ENCODE measurements at regions not wholly inside any gene's neighbourhood (a gene's known extent, or its start where the extent isn't known, plus 50 kb on each side); places are given as distances from the start of the nearest gene placed in this dataset.
A peak's percentile ranks its signal among the peaks of the same experiment; 100 is the strongest.
"Not testable (repeated sequence)": the region's sequence is repeated elsewhere in the genome, so short reads cannot be mapped to it uniquely, and the experiment has no call there.

DNA sequence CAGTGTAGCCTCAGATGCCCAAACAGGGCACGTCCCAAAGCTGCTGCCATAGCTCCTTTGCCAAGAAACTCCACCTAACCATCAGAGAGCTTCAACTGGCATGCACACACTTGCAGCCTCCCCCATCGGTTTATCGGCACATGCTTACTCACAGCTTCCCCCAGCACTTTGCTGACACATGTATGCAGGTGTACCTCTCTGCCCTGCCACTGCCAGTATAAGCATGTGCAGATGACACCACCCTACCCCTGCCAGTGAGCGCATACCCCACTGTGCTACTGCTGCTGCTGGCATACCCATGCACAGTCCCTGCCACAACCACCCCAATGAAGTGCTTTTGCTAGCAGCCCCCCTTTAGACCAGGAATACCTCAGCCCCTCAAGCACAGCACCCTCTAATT, 1231.0 kb downstream of the DSC3 start:
- DNase-seq: no peak

DNA sequence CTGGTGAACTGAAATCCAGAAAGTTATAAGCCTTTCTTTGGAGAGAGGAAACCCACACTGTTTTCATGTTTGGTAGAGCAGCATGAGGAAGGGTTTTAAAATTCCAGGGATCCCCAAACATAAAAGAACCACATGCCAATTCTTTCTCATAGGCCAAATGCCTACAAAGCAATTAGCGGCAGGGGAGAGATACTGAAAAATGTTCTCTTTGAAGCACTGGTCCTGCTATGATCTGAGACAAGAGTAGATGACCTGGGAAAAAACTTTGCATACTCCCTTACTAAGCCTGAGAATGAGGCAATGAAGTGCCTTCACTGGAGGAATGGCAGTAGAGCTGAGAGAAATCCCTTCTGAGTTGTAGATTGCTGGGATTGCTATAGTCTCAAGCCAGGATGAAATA, 1261.7 kb downstream of the DSC3 start:
- DNase-seq: no peak

DNA sequence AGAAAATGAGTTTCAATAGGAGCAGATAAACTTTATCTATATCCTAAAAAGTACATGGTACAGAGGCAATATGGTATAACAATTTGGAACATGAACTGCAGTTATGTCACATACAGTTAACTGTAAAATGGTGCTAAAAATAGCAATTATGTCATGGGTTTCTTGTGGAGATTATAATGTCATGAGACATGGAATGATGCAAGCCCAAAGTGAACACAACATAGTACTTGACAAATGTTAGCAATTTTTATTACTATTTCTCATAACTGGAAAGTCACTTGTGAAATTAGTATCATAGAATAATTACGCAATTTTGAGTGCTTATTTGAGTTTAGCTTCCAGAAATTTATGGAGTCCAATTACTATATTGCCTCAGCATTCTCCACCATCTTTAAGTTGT, 1263.4 kb downstream of the DSC3 start:
- DNase-seq: no peak

DNA sequence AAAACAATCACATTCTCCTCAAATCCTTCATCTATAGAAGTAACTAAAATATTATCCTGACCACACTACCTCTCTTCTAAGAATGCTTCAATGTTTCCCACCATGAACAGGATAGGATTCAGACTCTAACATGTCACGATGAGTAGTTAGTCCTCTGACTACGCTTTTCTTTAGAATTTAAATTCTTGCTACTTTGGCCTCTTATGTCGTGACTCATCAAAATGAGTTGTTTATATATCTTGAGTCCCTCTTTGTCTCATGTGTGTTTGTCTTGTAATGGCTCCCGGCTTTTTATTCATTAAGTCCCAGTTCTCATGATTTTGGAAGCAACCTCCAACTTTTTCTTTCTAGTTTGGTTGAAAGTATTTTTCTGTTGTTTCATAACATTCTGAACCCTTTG, 1289.2 kb downstream of the DSC3 start:
- no peak for DNase-seq

DNA sequence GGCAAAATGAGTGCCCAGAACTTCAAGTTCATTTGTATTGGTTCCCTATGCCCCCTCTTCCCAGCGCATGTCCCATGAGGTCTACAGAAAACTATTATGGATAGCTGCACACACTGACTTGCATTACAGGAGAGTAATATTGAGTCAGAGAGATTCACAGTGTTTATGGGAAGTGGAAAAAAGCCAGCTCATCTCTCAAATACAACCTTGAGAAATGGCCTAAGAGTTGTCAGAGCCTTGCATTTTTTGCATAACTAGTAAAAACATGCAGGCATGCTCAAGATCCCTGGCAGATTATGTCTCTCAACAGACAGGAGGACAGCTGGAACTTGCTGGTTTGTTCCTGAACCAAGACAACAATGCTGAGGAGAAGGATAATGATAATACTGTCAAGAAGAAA, 1292.8 kb downstream of the DSC3 start:
- no peak for DNase-seq

DNA sequence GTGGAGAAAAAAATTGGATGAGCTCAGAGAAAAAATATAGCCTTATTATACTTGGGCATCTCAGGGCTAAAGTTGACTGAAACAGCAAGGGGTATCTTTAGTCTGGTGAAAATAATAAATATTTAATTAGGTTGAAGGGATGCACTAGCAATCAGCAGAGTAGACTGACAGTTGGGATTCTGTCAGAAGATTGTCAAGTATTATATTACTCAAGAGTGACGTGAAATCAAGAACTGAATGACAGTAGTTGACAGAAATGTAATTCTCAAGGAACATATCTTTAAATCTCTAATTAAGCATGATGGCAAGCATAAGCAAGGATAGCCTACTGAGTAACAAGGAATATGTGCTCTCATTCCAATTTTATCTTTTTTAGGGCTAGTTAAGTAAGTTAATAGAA, 1301.1 kb downstream of the DSC3 start:
- DNase-seq: no peak

DNA sequence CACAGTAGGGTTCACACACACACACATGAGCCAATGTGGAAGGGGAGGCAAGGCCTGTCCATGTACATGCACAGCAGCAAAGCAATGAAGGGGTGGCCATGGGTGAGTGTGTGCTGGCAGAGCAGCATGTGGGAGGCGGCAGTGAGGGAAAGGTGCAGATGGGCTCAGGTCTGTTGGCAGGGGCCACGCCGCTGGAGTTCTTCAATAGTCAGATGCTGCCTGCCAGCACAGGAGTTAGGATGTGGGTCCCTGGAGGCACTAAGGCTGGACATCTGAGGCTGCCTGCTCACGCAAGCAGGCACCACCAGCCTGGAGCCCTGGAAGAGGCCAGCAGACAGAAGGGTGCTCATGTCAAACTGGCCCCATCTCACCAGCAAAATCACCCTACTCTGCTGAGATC, 1304.9 kb downstream of the DSC3 start:
- DNase-seq: no peak

DNA sequence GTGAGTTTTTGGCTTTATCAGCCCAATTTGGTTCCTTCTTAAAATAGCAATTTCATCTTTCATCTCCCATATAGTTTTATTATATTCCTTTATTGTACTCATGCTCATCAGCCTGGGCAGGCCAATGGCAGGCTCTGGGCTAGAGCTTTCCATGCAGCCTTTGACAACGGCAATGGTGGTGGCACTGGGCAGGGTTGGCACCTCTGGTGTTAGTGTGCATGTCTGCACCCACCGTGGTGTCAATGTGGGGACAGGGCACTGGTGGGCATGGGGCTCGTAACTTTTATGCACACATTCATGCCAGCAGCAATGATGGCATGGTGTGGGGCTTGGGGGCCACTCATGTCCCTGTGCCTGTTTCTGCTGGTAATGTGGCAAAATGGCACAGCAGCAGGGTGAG, 1305.4 kb downstream of the DSC3 start:
- no peak for DNase-seq

DNA sequence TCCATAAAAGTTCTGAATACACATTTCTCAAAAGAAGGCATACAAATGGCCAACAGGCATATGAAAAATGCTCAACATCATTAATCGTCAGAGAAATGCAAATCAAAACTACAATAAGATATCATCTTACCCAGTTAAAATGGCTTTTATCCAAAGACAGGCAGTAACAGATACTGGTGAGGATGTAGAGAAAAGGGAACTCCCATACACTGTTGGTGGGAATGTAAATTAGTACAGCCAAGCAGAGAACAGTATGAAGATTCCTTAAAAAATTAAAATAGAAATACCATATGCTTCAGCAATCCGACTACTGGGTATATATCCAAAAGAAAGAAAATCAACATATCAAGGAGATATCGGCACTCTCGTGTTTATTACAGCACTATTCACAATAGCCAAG, 1312.5 kb downstream of the DSC3 start:
- no peak for DNase-seq

DNA sequence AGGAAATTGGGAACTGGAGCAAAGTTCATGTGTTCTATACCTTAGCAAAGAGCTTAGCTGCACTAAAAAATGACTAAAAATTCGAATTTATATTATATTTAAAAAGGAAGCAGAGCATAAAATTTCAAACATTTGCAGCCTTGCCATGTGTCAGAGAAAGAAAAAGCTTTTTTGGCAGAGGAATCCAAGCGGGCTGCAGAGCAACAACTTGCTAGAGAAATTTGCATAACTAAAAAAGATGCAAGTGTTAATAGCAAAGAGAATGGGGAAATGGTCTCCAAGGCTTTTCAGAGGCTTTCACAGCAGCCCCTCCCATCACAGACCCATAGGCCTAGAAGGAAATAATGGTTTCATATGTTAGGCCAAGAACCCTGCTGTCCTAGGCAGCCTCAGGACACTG, 1315.9 kb downstream of the DSC3 start:
- no peak for DNase-seq

DNA sequence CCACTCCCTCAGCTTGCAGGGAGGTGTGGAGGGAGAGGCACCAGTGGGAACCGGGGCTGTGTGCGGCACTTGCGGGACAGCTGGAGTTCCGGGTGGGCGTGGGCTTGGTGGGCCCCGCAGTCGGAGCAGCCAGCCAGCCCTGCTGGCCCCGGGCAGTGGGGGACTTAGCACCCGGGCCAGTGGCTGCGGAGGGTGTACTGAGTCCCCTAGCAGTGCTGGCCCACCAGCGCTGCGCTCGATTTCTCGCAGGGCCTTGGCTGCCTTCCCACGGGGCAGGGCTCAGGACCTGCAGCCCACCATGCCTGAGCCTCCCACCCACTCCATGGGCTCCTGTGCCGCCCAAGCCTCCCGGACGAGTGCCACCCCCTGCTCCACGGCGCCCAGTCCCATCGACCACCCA, 1319.1 kb downstream of the DSC3 start:
- not testable (repeated sequence) for DNase-seq

DNA sequence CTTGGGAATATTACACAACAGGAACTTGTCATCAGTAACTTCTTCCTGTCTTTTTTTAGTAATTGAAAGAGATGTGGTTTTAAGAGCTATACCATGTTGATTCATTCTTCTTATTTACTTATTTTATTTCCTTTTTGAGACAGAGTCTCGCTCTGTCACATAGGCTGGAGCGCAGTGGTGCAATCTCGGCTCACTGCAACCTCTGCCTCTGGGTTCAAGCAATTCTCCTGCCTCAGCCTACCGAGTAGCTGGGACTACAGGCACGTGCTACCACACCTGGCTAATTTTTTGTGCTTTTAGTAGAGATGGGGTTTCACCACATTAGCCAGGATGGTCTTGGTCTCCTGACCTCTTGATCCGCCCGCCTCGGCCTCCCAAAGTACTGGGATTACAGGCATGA, 1326.6 kb downstream of the DSC3 start:
- not testable (repeated sequence) for DNase-seq

DNA sequence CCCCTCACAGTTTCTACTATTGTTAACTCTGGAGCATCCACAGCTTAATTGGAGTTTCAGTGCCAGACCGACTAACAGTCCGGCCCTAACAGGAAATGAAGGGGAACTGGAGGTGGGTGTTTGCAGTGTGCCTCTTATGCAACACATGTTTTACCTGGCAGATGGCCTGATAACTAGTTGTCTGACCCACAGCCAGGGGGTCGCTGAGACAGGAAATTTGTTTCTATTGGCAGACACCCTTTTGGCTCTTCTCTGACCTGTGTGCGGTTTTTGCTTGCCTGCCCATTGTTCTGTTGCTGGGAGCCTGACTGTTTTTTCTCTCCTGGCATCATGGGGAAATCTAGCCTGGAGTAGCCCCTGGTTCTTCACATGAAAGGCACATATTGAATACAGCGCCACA, 1329.8 kb downstream of the DSC3 start:
- DNase-seq: no peak

DNA sequence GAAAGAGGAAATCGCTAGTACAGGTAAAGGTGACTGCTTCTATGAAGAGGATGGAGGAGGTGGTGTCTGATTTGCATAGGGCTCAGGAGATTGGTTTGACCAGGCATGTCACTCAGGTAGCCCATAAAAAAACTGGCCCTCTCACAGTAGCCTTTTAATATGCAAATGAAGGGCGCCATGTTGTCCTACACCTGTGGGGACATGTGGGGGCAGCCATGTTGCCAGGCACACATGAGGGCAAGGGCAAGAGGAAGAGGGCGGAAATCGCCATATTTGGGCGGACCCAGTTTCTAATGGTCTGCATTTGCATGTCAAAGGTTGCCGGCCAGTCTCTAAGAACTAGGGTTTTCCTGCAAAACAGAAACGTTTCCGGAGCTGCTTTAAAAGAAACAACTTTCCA, 1330.6 kb downstream of the DSC3 start:
- DNase-seq: peak; percentile 51

DNA sequence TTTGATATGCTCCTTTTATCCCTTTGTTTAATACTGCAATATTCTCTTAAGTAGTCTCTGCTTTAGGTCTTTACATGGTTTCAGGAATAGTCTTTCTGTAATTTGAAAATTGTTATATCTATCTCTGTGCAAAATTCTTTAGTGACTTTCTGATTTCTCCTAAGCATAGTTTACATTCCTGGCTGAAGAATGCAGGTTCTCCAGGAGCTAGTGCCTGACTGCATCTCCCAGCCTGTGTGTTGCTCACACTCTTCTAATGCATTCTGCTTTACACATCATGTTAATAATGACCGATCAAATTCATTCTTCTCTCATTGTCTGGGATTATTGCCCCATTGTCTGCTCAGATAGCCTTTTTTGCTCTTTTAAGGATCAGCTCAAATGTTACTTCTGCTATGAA, 1349.2 kb downstream of the DSC3 start:
- no peak for DNase-seq

DNA sequence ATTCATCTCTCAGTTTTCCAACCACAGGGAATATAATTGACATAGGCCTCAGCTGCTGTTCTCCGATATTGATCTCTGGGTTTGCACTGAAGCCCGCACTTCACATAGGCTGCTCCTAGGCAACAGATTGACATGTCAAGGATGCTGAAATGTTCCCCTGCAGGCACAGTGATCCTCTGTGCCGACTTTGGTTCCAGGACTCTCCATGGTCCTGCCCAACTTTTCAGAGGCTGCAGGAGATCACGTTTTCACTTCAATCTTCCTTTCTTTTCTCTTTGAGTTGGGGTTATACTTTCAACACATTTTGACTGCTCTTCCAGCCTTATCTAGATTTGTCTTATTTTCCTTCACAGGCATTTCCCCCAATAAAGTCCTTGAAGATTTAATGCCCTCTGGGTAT, 1361.0 kb downstream of the DSC3 start:
- no peak for DNase-seq

DNA sequence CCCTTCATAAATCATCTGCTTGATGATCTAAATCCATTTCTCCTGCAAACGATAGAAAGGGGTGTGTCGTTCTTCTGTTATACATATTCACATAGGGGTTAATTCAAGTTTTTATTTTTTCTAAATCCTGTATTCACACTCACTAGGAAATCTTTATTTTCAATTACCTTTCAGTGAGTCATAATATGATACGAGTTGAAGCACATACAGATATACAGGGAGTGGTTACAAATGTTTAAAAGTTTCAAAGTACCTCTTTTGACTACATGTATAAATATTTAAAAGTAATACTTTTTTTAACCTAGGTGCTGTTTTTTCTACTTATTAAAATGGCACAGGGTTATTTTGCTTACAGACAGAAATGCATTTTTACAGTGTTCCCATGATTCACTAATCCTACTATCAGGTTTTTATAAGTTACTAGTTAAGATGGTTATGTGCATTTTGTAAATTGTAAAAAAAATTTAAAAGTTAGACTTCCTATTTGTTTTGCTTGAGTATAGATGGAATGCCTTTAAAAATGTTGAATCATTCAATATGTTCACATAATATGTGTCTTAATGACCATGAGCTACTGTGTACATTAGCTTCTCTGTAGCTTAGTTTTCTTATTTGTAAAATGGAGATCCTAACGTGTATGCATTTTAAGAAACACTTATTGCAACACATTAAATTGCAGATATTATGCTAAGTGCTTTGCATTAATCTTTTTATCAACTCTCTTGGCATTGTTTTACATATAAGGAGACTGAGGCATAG, 1378.1 kb downstream of the DSC3 start:
- DNase-seq: no peak

DNA sequence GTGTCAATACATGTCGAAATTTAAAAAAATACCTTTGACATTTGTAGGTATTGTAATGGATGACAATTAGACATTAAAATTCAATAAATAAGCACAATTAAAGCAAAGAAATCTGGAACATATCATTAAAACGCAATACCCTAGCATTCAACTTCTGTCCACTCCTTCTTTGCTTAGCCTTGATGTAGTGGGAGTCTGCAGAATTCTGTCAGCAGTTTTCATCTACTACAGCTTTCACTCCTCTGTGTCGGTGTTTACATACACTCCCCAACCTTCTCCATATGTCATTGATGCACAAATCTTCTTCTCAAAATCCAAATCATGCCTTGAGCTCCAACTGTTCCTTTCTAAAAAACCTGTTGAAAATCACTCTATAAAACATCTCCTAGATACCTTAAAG, 1380.6 kb downstream of the DSC3 start:
- no peak for DNase-seq

DNA sequence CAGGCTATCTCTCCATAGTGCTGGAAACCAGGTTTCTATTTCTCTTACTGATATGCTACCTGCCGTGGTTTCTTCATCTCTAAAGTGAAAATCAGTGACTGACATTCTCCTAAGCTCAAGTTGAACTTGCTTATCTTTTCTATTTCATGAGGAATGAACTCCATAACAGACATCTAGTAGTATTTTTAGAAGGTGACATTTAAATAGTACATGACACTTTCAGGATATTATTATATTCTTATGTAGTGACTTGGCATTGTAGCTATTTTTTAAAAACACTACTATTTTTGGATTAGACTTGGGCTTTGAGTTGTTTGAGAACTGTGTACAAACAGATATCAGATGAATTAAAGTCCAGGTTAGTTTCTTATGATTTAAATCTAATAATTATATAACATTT, 1381.8 kb downstream of the DSC3 start:
- no peak for DNase-seq

DNA sequence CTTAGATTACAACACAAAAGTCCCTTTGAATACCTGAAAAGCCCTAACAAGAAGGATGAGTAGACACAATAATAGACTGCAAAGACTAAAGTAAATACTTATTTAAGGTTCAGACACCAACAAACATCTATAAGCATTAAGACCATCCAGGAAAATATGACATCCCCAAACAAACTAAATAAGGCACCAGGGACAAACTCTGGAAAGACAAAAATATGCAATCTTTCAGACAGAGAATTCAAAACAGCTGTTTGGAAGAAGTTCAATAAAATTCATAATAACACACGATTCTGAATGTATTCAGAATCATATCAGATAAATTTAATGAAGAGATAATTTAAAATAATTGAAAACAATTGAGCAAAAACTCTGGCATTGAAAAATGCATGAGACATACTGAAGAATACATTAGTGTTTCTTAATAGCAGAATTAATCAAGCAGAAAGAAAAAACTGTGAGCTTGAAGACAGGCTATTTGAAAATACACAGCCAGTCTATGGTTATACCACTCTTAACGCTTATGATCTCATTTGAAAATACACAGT, 1388.8 kb downstream of the DSC3 start:
- no peak for DNase-seq

DNA sequence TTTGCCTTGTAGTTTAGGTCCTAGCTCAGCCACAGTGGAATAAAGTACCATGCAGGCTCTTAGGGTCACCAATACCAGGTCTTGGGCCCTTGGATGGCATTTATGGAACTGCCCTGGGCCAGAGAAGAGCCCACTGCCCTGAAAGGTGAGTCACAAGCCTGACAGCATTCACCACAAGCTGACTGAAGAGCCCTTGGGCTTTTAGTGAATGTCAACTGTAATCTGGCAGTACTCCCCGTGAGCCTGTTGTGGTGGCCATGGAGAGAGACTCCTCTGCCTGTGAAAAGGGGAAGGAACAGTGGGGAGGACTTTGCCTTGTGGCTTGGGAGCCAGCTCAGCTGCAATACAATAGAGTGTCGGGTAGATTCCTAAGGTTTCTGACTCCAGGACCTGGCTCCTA, 1389.7 kb downstream of the DSC3 start:
- no peak for DNase-seq

DNA sequence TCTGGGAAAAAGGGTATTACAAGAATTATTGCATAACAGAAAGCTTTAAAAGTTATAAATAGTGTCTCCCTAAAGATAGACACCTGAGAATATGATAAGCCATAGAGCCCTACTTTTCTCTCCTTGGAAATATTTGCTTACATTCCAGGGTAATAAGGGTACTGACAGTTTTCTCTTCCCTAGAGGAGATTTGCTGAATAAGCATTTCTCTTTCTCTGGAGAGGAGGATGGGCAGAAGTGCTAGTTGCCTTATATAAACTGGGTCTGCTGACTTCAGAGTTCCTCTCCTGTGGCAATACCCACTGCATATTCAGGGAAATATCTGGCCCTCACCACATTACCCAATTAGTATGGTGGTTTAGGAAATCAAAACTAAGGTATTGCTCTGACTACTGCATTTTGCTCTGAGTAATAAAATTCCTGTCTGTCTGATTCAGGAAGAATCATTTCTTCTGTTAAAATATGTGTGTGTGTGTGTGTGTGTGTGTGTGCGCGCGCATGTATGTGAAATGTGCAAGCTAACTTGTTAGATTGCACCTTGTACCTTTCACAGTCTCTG, 1391.3 kb downstream of the DSC3 start:
- no peak for DNase-seq

DNA sequence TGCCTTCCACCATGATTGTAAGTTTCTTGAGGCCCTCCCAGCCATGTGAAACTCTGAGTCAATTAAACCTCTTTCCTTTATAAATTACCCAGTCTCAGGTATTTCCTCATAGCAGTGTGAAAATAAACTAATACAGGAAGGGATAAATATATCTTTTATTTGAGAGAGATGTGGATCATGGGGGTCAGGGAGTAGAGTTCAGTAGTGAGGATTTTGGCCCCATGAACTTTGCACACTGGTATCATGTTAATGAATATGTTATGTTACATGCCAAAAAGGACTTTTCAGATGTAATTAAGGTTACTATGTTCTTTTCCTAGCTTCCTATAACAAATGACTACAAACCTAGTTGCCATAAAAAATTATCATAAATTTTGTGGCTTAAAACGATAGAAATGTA, 1393.7 kb downstream of the DSC3 start:
- DNase-seq: no peak

DNA sequence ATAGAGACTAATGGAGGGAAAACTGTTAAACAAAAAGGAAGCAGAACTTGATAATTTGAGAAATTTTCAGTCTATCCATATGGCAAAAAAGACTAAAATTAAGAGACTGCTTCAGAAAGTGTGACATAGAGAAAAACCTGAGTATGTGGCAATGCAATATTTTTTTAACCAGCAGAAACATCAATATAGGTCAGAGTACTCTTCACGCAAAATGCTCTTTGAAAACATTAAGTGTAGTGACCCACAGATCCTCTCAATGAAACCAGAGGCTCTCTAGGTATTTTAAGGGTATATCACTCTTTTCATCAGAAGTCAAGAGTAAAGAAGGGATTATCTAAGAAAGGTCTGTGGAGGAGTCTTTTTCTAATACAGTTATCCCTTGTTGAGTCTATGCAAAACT, 1394.8 kb downstream of the DSC3 start:
- no peak for DNase-seq

DNA sequence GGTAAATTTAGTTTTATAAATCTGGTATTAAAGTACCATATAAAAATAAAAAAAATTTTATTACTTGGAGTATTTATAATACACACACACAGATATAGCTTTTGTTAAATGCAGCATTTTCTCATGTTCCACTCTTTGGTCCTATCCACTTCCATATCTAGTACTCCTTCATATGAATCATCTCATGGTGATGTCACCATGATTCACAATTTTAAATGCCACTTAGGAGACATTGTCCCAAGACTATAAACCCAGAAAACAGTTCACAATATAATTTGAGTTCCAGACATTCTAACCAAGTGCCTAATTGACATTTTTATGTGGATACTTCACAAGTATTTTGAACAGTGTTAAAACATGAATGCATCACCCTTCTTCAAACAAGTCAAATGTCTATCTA, 1398.3 kb downstream of the DSC3 start:
- DNase-seq: no peak
